ENCODE measurements at regions not wholly inside any gene's neighbourhood (a gene's known extent, or its start where the extent isn't known, plus 50 kb on each side); places are given as distances from the start of the nearest gene placed in this dataset.

DNA sequence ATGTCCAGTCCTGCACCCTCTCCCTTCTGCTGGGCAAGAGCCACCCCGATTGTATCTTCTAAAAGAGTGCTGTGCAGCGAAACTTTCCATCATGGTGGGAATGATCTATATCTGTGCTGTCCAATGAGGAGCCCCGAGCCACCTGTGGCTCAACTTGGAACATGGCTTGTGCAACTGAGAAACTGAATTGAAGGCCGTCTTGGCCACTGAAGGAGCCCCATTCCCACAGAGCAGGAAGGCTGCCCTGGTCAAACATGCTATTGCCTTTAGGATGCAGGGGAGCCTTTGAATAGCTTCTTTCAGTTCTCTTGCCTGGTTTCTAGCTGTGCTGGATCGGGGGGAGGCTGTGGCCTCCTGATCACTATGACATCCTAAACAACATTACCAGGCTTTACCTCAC, 427.6 kb downstream of the SETD4 start:
- no peaks in the 10 kb centered on the region for H4K20me1 ChIP-seq (ENCODE audit: insufficient read depth, low read length)
- no peak overlapping the region for H3K4me2 ChIP-seq (ENCODE audit: low read length)
- no peaks in the 10 kb centered on the region for H3K9me2 ChIP-seq (ENCODE audit: insufficient read depth, low read length)
- H3K4me3 ChIP-seq (ENCODE audit: low read depth, low read length, poor library complexity, severe bottlenecking) = no peak overlapping the region
- no peak overlapping the region for H3K27ac ChIP-seq (ENCODE audit: low read depth, low read length, poor library complexity, severe bottlenecking)
- no peaks in the 10 kb centered on the region for H3K4me1 ChIP-seq (ENCODE audit: insufficient read depth, low read length, poor library complexity, severe bottlenecking)
- POLR2A ChIA-PET = interaction anchor here (0.6 kb wide), 1 partner anchor 350 kb away, joined by 5 read pairs; no protein-coding TSS in a partner anchor
- no TSS peak for BruUV-seq (replicated peaks)
- H3K9me3 ChIP-seq (ENCODE audit: low read length) = no peaks in the 10 kb centered on the region
- H3K36me3 ChIP-seq (ENCODE audit: insufficient read depth, low read length) = no peaks in the 10 kb centered on the region
- no peaks in the 10 kb centered on the region for H3K79me2 ChIP-seq (ENCODE audit: insufficient read depth, low read depth, low read length)
- no peak for TF ChIP-seq EZH2phosphoT487 (IDR thresholded peaks at IDR 0.05; ENCODE audit: borderline replicate concordance, low read depth, low read length)
- TF ChIP-seq, protein P1, sequence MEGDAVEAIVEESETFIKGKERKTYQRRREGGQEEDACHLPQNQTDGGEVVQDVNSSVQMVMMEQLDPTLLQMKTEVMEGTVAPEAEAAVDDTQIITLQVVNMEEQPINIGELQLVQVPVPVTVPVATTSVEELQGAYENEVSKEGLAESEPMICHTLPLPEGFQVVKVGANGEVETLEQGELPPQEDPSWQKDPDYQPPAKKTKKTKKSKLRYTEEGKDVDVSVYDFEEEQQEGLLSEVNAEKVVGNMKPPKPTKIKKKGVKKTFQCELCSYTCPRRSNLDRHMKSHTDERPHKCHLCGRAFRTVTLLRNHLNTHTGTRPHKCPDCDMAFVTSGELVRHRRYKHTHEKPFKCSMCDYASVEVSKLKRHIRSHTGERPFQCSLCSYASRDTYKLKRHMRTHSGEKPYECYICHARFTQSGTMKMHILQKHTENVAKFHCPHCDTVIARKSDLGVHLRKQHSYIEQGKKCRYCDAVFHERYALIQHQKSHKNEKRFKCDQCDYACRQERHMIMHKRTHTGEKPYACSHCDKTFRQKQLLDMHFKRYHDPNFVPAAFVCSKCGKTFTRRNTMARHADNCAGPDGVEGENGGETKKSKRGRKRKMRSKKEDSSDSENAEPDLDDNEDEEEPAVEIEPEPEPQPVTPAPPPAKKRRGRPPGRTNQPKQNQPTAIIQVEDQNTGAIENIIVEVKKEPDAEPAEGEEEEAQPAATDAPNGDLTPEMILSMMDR (conservative IDR thresholded peaks at IDR 0.05; ENCODE audit: low read length) = no peak
- CTCF ChIA-PET (ENCODE audit: unreplicated experiment) = no interaction called here
- intact Hi-C loops (cut with micrococcal nuclease; ENCODE audit: unreplicated experiment) = no loop called here
- H2AFZ ChIP-seq (ENCODE audit: low read length) = no peak overlapping the region
- DNase-seq (ENCODE audit: low spot score) = no peak

DNA sequence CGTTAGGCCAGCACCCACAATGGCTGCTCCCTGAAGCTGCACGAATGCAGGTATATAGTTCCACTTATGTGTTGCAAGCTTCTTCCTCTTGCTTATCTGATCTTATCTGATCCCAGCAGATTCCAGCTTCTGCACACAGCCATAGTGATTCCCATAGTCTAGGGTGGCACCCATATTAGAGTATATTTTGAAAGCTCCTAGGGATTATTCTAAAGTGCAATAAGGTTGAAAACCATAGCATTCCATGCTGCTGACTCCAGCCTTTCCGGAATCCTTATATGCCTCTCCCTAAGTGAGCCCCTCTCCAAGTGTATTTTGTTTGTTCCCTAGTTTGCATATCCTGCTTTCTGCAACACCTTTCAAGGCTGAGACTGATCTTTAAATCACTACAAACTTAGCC, 432.0 kb downstream of the SETD4 start:
- no TSS peak for BruUV-seq (replicated peaks)
- CTCF ChIA-PET (ENCODE audit: unreplicated experiment) = no interaction called here
- Histone ChIP-seq H4K20me1 (ENCODE audit: insufficient read depth, low read length) (no peaks in the 10 kb centered on the region), H3K4me3 (ENCODE audit: low read depth, low read length, poor library complexity, severe bottlenecking) (no peak overlapping the region), H3K27ac (ENCODE audit: low read depth, low read length, poor library complexity, severe bottlenecking) (no peak overlapping the region), H2AFZ (ENCODE audit: low read length) (no peak overlapping the region), H3K9me2 (ENCODE audit: insufficient read depth, low read length) (no peaks in the 10 kb centered on the region), H3K79me2 (ENCODE audit: insufficient read depth, low read depth, low read length) (no peaks in the 10 kb centered on the region), H3K9me3 (ENCODE audit: low read length) (no peaks in the 10 kb centered on the region), H3K36me3 (ENCODE audit: insufficient read depth, low read length) (no peaks in the 10 kb centered on the region), H3K4me2 (ENCODE audit: low read length) (no peak overlapping the region), H3K4me1 (ENCODE audit: insufficient read depth, low read length, poor library complexity, severe bottlenecking) (no peaks in the 10 kb centered on the region)
- intact Hi-C loops (cut with micrococcal nuclease; ENCODE audit: unreplicated experiment) = no loop called here
- TF ChIP-seq, protein P1 (conservative IDR thresholded peaks at IDR 0.05; ENCODE audit: low read length) = no peak
- no peak for TF ChIP-seq EZH2phosphoT487 (IDR thresholded peaks at IDR 0.05; ENCODE audit: borderline replicate concordance, low read depth, low read length)
- no peak for DNase-seq (ENCODE audit: low spot score)
- POLR2A ChIA-PET = interaction anchor here (0.6 kb wide), 1 partner anchor 12 kb away, joined by 5 read pairs; no protein-coding TSS in a partner anchor

GRCh38 chr21:35627462-35627861, 432.9 kb downstream of the SETD4 start:
- ChIA-PET CTCF (ENCODE audit: unreplicated experiment) (no interaction called here), POLR2A (no interaction called here)
- intact Hi-C loops (cut with micrococcal nuclease; ENCODE audit: unreplicated experiment) = no loop called here
- no peak overlapping the region for H3K4me2 ChIP-seq (ENCODE audit: low read length)
- H4K20me1 ChIP-seq (ENCODE audit: insufficient read depth, low read length) = no peaks in the 10 kb centered on the region
- no peak overlapping the region for H2AFZ ChIP-seq (ENCODE audit: low read length)
- H3K9me3 ChIP-seq (ENCODE audit: low read length) = no peaks in the 10 kb centered on the region
- no TSS peak for BruUV-seq (replicated peaks)
- no peak for TF ChIP-seq EZH2phosphoT487 (IDR thresholded peaks at IDR 0.05; ENCODE audit: borderline replicate concordance, low read depth, low read length)
- TF ChIP-seq, protein P1 (conservative IDR thresholded peaks at IDR 0.05; ENCODE audit: low read length) = no peak
- no peak for DNase-seq (ENCODE audit: low spot score)
- no peaks in the 10 kb centered on the region for H3K9me2 ChIP-seq (ENCODE audit: insufficient read depth, low read length)
- H3K36me3 ChIP-seq (ENCODE audit: insufficient read depth, low read length) = no peaks in the 10 kb centered on the region
- H3K27ac ChIP-seq (ENCODE audit: low read depth, low read length, poor library complexity, severe bottlenecking) = no peak overlapping the region
- no peaks in the 10 kb centered on the region for H3K4me1 ChIP-seq (ENCODE audit: insufficient read depth, low read length, poor library complexity, severe bottlenecking)
- no peak overlapping the region for H3K4me3 ChIP-seq (ENCODE audit: low read depth, low read length, poor library complexity, severe bottlenecking)
- no peaks in the 10 kb centered on the region for H3K79me2 ChIP-seq (ENCODE audit: insufficient read depth, low read depth, low read length)

Data from OCI-LY7 (cell line).